GM23248 (cell line): ENCODE measurements at regions not wholly inside any gene's neighbourhood (a gene's known extent, or its start where the extent isn't known, plus 50 kb on each side); places are given as distances from the start of the nearest gene placed in this dataset.

ENCODE experiments used
- EZH2 ChIP-seq: fragments of 200-600 bp; sonication (generic); IDR thresholded peaks from 2 replicates; pipeline ENCODE4 v1.6.1; 2018; ENCODE audit warnings: antibody characterized with exemption, mild to moderate bottlenecking; ENCODE audit not compliant: insufficient read depth, poor library complexity, severe bottlenecking
- EZH2phosphoT487 ChIP-seq: fragments of 200-600 bp; sonication (generic); IDR thresholded peaks from 2 replicates; pipeline ENCODE4 v1.6.1; 2018; ENCODE audit warnings: antibody characterized with exemption, moderate library complexity, mild to moderate bottlenecking, low read depth; ENCODE audit not compliant: insufficient read depth

DNA sequence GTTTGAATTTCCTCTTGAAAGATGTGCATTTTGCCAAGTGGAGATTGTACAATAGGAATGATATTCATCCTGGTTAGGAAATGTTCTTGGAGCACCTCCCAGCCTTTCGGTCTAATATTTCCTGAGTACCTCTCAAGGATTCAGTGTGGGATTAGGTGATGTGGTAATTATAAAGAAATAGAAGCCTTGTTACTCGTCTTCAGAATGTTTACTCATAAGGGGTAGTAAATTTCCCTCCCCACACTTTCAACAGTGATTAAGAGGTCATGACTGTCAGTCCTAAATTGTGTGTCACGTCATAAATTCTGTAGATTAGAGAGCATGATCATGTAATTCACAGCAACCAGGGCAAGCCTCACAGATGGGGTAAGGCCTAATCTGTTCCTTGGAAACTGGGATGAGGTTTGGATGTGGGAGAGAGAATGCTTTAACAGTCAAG is 633.1 kb upstream of the TBL1XR1 start:
- peak; percentile 100 for TF ChIP-seq EZH2phosphoT487
- no peak for TF ChIP-seq EZH2
